Endothelial cell of umbilical vein (primary cell): ENCODE measurements at regions not wholly inside any gene's neighbourhood (a gene's known extent, or its start where the extent isn't known, plus 50 kb on each side); places are given as distances from the start of the nearest gene placed in this dataset.

Experiments used
- BruUV-seq: library from RNA; stranded (reverse); fragments of 400-500 nt; replicated peaks from 2 replicates; lab custom pipeline; 2021; lab: Mats Ljungman, UMichigan
- CTCF ChIA-PET: fragments of 300-600, 350-600 bp; sonication (Branson Sonifier 250); formaldehyde crosslinking; loops from one replicate; lab custom pipeline; 2021; ENCODE audit warnings: antibody characterized with exemption, inconsistent platforms; lab: Charles Lee
- POLR2A ChIA-PET: fragments of 300-600, 350-600 bp; sonication (Branson Sonifier 250); formaldehyde crosslinking; loops from one replicate; lab custom pipeline; 2021; ENCODE audit warnings: antibody characterized with exemption, inconsistent platforms; lab: Charles Lee
- DNase-seq: peaks from one replicate; pipeline ENCODE4 v3.0.0-alpha.2; 2011; ENCODE audit warnings: low read depth, low spot score
- FAIRE-seq: peaks from 2 replicates; lab custom pipeline; 2011; peaks lifted over from hg19 to GRCh38; lab: Jason Lieb, UNC
- H2AFZ ChIP-seq: 2 replicates; pipeline ENCODE4 v1.6.0; 2012; ENCODE audit warnings: low read depth, low read length, control low read depth, inconsistent platforms
- H3K27ac ChIP-seq: 2 replicates; pipeline ENCODE4 v1.5.1; 2011; ENCODE audit warnings: low read depth, mild to moderate bottlenecking, control low read depth, low read length, moderate library complexity; ENCODE audit not compliant: insufficient read depth
- H3K27me3 ChIP-seq, 2 experiments: 2 replicates each; pipeline versions ENCODE4 v1.6.0 to v1.6.1; 2011; ENCODE audit warnings: low read length in 2 of 2, mixed read lengths in 1 of 2; ENCODE audit not compliant: control insufficient read depth in 2 of 2, insufficient read depth in 2 of 2
- H3K36me3 ChIP-seq, 2 experiments: 2 replicates in 1 of 2; 3 replicates in 1 of 2; pipeline ENCODE4 v1.5.1; 2011; ENCODE audit warnings: low read length in 2 of 2, mild to moderate bottlenecking in 1 of 2, moderate library complexity in 1 of 2; ENCODE audit not compliant: control insufficient read depth in 2 of 2, insufficient read depth in 2 of 2; ENCODE audit errors: extremely low read depth in 1 of 2
- H3K4me1 ChIP-seq: 3 replicates; pipeline ENCODE4 v1.5.1; 2011; ENCODE audit warnings: mild to moderate bottlenecking, low read length; ENCODE audit not compliant: control insufficient read depth, insufficient read depth; ENCODE audit errors: extremely low read depth
- H3K4me2 ChIP-seq: 2 replicates; pipeline ENCODE4 v1.6.1; 2011; ENCODE audit warnings: low read length, control low read depth, mixed read lengths; ENCODE audit not compliant: insufficient read depth
- H3K4me3 ChIP-seq, 3 experiments: fragments of 200-600 bp in 1 of 3; sonication (generic), shearing (Covaris generic) in 1 of 3; replicated peaks in 1 of 3; 2 replicates each; pipeline ENCODE4 v1.5.1; 2011 to 2016; ENCODE audit warnings: control low read depth in 3 of 3, low read length in 3 of 3, mild to moderate bottlenecking in 2 of 3, inconsistent platforms in 1 of 3, low read depth in 1 of 3, moderate library complexity in 1 of 3; ENCODE audit not compliant: insufficient read depth in 1 of 3
- H3K79me2 ChIP-seq: 2 replicates; pipeline ENCODE4 v1.6.0; 2012; ENCODE audit warnings: low read length, inconsistent platforms; ENCODE audit not compliant: control insufficient read depth, insufficient read depth
- H3K9ac ChIP-seq: replicated peaks from 2 replicates; pipeline ENCODE3; 2011; ENCODE audit warnings: low read length, control low read depth; ENCODE audit not compliant: insufficient read depth; ENCODE audit errors: extremely low read depth
- H3K9me1 ChIP-seq: replicated peaks from 3 replicates; pipeline ENCODE4 v1.6.0; 2011; ENCODE audit warnings: mild to moderate bottlenecking, low read length; ENCODE audit not compliant: control insufficient read depth, insufficient read depth; ENCODE audit errors: extremely low read depth
- H3K9me3 ChIP-seq: replicated peaks from 2 replicates; pipeline ENCODE4 v1.5.1; 2012; ENCODE audit warnings: low read length, inconsistent platforms; ENCODE audit not compliant: control insufficient read depth, insufficient read depth
- H4K20me1 ChIP-seq: replicated peaks from 2 replicates; pipeline ENCODE3; 2011; ENCODE audit warnings: mild to moderate bottlenecking, low read length; ENCODE audit not compliant: control insufficient read depth, insufficient read depth; ENCODE audit errors: extremely low read depth
- EZH2 ChIP-seq: IDR thresholded peaks from 2 replicates; pipeline ENCODE4 v1.6.1; 2012; ENCODE audit warnings: borderline replicate concordance, low read depth, mild to moderate bottlenecking, moderate library complexity, low read length, inconsistent platforms; ENCODE audit not compliant: severe bottlenecking
- FOS ChIP-seq: IDR thresholded peaks from 2 replicates; pipeline ENCODE4 v1.6.1; 2011; ENCODE audit warnings: mild to moderate bottlenecking, low read length, moderate library complexity, borderline replicate concordance; ENCODE audit not compliant: insufficient read depth
- GATA2 ChIP-seq: IDR thresholded peaks from 2 replicates; pipeline ENCODE4 v1.7.0; 2011; ENCODE audit warnings: low read depth, mild to moderate bottlenecking, moderate library complexity, mixed read lengths, low read length; ENCODE audit not compliant: insufficient read length, insufficient read depth
- JUN ChIP-seq: IDR thresholded peaks from 2 replicates; pipeline ENCODE4 v1.6.1; 2011; ENCODE audit warnings: borderline replicate concordance, low read depth; ENCODE audit not compliant: insufficient read length, insufficient read depth
- MAX ChIP-seq: IDR thresholded peaks from 2 replicates; pipeline ENCODE4 v1.6.1; 2011; ENCODE audit not compliant: insufficient read depth, insufficient read length
- MYC ChIP-seq: IDR thresholded peaks from one replicate; pipeline ENCODE4 v1.6.1; 2011; ENCODE audit warnings: mild to moderate bottlenecking, low read depth, low read length
- POLR2A ChIP-seq: IDR thresholded peaks from 2 replicates; pipeline ENCODE4 v1.6.1; 2012; ENCODE audit warnings: low read depth, mild to moderate bottlenecking, control low read depth, low read length
- POLR2AphosphoS5 ChIP-seq: IDR thresholded peaks from 2 replicates; pipeline ENCODE4 v1.6.1; 2012; ENCODE audit warnings: low read depth, mild to moderate bottlenecking, control low read depth, low read length, moderate library complexity; ENCODE audit not compliant: insufficient read depth
- dilution Hi-C: fragments of 300-500 bp; cut with MboI; formaldehyde crosslinking; loops from one replicate; pipeline ENCODE4 v1.15.0; 2019; ENCODE audit warnings: low sequenced_read_pairs; ENCODE audit not compliant: extremely low pct_ligation_motif_present
- intact Hi-C: fragments of 100-400 bp; cut with micrococcal nuclease; formaldehyde crosslinking; loops from one replicate; pipeline ENCODE4 v1.10.0; 2022
- TF ChIP-seq, protein P1 (sequence below), 2 donors: IDR thresholded peaks; 1 replicate in 1 of 2; 2 replicates in 1 of 2; pipeline ENCODE4 v1.5.1; 2011; ENCODE audit warnings: low read length in 2 of 2, mild to moderate bottlenecking in 2 of 2, moderate library complexity in 2 of 2, control low read depth in 1 of 2, inconsistent platforms in 1 of 2, low read depth in 1 of 2; ENCODE audit not compliant: insufficient read depth in 1 of 2; ENCODE audit errors: extremely low read depth in 1 of 2

DNA sequence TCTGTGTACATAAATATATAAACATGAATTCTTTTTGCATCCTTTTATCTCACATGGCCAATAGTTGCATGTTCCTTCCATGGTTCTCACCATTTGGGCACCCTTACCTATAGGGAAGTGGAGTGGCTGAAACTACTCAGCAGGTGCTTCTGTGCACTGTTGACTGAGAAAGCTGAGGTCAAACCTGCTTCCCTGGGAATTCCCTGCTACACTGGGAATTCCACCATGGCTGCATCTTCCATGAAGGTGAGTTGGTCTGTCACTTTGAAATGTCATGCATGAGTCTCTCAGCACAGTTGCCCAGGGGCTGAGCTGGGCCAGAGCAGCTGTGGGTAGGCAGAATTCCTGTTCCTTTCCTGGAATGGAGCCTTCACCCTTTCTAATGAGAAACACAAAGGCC, 193.8 kb upstream of the PRSS16 start:
- CTCF ChIA-PET = interaction anchor here (0.9 kb wide), 1 partner anchor 26 kb away, joined by 3 read pairs; no protein-coding TSS in a partner anchor
- DNase-seq (no peak), FAIRE-seq (no peak)
- no peak for TF ChIP-seq POLR2A
- no peak for TF ChIP-seq JUN
- no peak for TF ChIP-seq FOS
- TF ChIP-seq POLR2AphosphoS5 = no peak
- no peak for TF ChIP-seq GATA2
- TF ChIP-seq EZH2 = no peak
- TF ChIP-seq MYC = no peak
- TF ChIP-seq MAX = no peak
- TF ChIP-seq, protein P1, sequence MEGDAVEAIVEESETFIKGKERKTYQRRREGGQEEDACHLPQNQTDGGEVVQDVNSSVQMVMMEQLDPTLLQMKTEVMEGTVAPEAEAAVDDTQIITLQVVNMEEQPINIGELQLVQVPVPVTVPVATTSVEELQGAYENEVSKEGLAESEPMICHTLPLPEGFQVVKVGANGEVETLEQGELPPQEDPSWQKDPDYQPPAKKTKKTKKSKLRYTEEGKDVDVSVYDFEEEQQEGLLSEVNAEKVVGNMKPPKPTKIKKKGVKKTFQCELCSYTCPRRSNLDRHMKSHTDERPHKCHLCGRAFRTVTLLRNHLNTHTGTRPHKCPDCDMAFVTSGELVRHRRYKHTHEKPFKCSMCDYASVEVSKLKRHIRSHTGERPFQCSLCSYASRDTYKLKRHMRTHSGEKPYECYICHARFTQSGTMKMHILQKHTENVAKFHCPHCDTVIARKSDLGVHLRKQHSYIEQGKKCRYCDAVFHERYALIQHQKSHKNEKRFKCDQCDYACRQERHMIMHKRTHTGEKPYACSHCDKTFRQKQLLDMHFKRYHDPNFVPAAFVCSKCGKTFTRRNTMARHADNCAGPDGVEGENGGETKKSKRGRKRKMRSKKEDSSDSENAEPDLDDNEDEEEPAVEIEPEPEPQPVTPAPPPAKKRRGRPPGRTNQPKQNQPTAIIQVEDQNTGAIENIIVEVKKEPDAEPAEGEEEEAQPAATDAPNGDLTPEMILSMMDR (IDR thresholded peaks at IDR 0.05; ENCODE audit: extremely low read depth in 1 of 2, insufficient read depth in 1 of 2, low read depth in 1 of 2, low read length in 2 of 2) = no peak
- Histone ChIP-seq H3K27me3 (no peaks in the 10 kb centered on the region), H2AFZ (no peak overlapping the region), H3K79me2 (no peaks in the 10 kb centered on the region), H3K4me2 (no peak overlapping the region), H3K4me3 (no peak overlapping the region), H3K9ac (no peak overlapping the region), H3K9me1 (no peaks in the 10 kb centered on the region), H4K20me1 (no peaks in the 10 kb centered on the region), H3K9me3 (no peaks in the 10 kb centered on the region), H3K27ac (no peak overlapping the region), H3K36me3 (no peaks in the 10 kb centered on the region), H3K4me1 (no peaks in the 10 kb centered on the region)
- dilution Hi-C loops = no loop called here
- intact Hi-C loops = no loop called here
- BruUV-seq = no TSS peak
- POLR2A ChIA-PET = no interaction called here
